ENCODE measurements at regions not wholly inside any gene's neighbourhood (a gene's known extent, or its start where the extent isn't known, plus 50 kb on each side); places are given as distances from the start of the nearest gene placed in this dataset.

GRCh38 chr2:226048611-226049010, 649.1 kb downstream of the NYAP2 start:
- H3K9me3 ChIP-seq (ENCODE audit: control insufficient read depth, insufficient read depth, low read depth, low read length): no peaks in the 10 kb centered on the region
- ChIA-PET CTCF (no interaction called here), POLR2A (interaction anchor here (0.6 to 1.5 kb wide), 2 partner anchors 18 to 613 kb away, joined by 3 read pairs; no protein-coding TSS in a partner anchor)
- no peaks in the 10 kb centered on the region; the same call in 1 of the 2 replicates for H3K4me1 ChIP-seq (ENCODE audit: control insufficient read depth, insufficient read depth, low read length)
- H3K36me3 ChIP-seq (ENCODE audit: control insufficient read depth in 2 of 2, insufficient read depth in 1 of 2, low read length in 2 of 2): no peaks in the 10 kb centered on the region
- TF ChIP-seq ZNF146 (tag by site-specific recombination; IDR thresholded peaks at IDR 0.05): no peak
- no peak for TF ChIP-seq SP3 (tag by site-specific recombination; IDR thresholded peaks at IDR 0.05)
- no peak for TF ChIP-seq ATF2 (tag by site-specific recombination; IDR thresholded peaks at IDR 0.05; ENCODE audit: low read depth)
- no peak for TF ChIP-seq ZNF654 (tag by site-specific recombination; IDR thresholded peaks at IDR 0.05; ENCODE audit: low read depth)
- no peak for TF ChIP-seq ZNF621 (tag by site-specific recombination; IDR thresholded peaks at IDR 0.05)
- TF ChIP-seq ZNF211 (tag by site-specific recombination; IDR thresholded peaks at IDR 0.05; ENCODE audit: low read depth): no peak
- no peak for TF ChIP-seq ZNF324 (tag by site-specific recombination; IDR thresholded peaks at IDR 0.05)
- no peak for TF ChIP-seq ZFHX2 (tag by site-specific recombination; conservative IDR thresholded peaks at IDR 0.05)
- no peak for TF ChIP-seq ZNF175 (tag by site-specific recombination; IDR thresholded peaks at IDR 0.05)
- TF ChIP-seq ZNF26 (tag by site-specific recombination; IDR thresholded peaks at IDR 0.05): no peak
- no peak for TF ChIP-seq ZNF530 (tag by site-specific recombination; IDR thresholded peaks at IDR 0.05; ENCODE audit: low read depth)
- no peak for TF ChIP-seq ZBTB26 (tag by site-specific recombination; optimal IDR thresholded peaks at IDR 0.05)
- TF ChIP-seq ZNF350 (tag by site-specific recombination; IDR thresholded peaks at IDR 0.05): no peak
- TF ChIP-seq ZNF629 (tag by site-specific recombination; IDR thresholded peaks at IDR 0.05): no peak
- no peak overlapping the region for H3K27ac ChIP-seq (ENCODE audit: extremely low read depth, low read depth, low read length)
- no peak overlapping the region for H3K4me3 ChIP-seq (ENCODE audit: low read depth, low read length)

GRCh38 chr2:226045080-226045479, 645.6 kb downstream of the NYAP2 start:
- H3K36me3 ChIP-seq (ENCODE audit: control insufficient read depth in 2 of 2, insufficient read depth in 1 of 2, low read length in 2 of 2): no peaks in the 10 kb centered on the region
- TF ChIP-seq PBX3 (CRISPR knock-in tag; IDR thresholded peaks at IDR 0.05) (no peak), ZNF548 (tag by site-specific recombination; IDR thresholded peaks at IDR 0.05) (no peak), ZBTB20 (tag by site-specific recombination; IDR thresholded peaks at IDR 0.05) (no peak), ZXDB (tag by site-specific recombination; IDR thresholded peaks at IDR 0.05) (no peak), ZBTB17 (tag by site-specific recombination; IDR thresholded peaks at IDR 0.05) (no peak), SP2 (tag by site-specific recombination; IDR thresholded peaks at IDR 0.05) (no peak), ZNF223 (tag by site-specific recombination; IDR thresholded peaks at IDR 0.05) (no peak)
- no peak overlapping the region for H3K4me3 ChIP-seq (ENCODE audit: low read depth, low read length)
- H3K4me1 ChIP-seq (ENCODE audit: control insufficient read depth, insufficient read depth, low read length): no peaks in the 10 kb centered on the region; the same call in 1 of the 2 replicates
- no peaks in the 10 kb centered on the region for H3K9me3 ChIP-seq (ENCODE audit: control insufficient read depth, insufficient read depth, low read depth, low read length)
- CTCF ChIA-PET: interaction anchor here (0.6 kb wide), 1 partner anchor 626 kb away, joined by 3 read pairs; no protein-coding TSS in a partner anchor
- H3K27ac ChIP-seq (ENCODE audit: extremely low read depth, low read depth, low read length): no peak overlapping the region
- POLR2A ChIA-PET: no interaction called here
